Osteocyte (in vitro differentiated cells): ENCODE measurements at regions not wholly inside any gene's neighbourhood (a gene's known extent, or its start where the extent isn't known, plus 50 kb on each side); places are given as distances from the start of the nearest gene placed in this dataset.

Source experiments
- DNase-seq: peaks from one replicate; pipeline ENCODE4 v3.0.0; 2021; ENCODE audit warnings: mixed read lengths; ENCODE audit not compliant: unreplicated experiment; ENCODE audit errors: extremely low spot score
- H3K27ac Mint-ChIP-seq: one replicate; pipeline ENCODE4 v1.8.0; 2021; ENCODE audit warnings: mild to moderate bottlenecking, mixed read lengths; ENCODE audit not compliant: unreplicated experiment
- H3K27me3 Mint-ChIP-seq: one replicate; pipeline ENCODE4 v1.8.0; 2021; ENCODE audit warnings: mixed read lengths; ENCODE audit not compliant: unreplicated experiment
- H3K36me3 Mint-ChIP-seq: one replicate; pipeline ENCODE4 v1.8.0; 2021; ENCODE audit warnings: mixed read lengths; ENCODE audit not compliant: unreplicated experiment
- H3K4me1 Mint-ChIP-seq: one replicate; pipeline ENCODE4 v1.8.0; 2021; ENCODE audit warnings: mixed read lengths; ENCODE audit not compliant: unreplicated experiment
- H3K4me3 Mint-ChIP-seq: one replicate; pipeline ENCODE4 v1.8.0; 2021; ENCODE audit warnings: mild to moderate bottlenecking, moderate library complexity, mixed read lengths; ENCODE audit not compliant: unreplicated experiment
- H3K9me3 Mint-ChIP-seq: one replicate; pipeline ENCODE4 v1.8.0; 2021; ENCODE audit warnings: mixed read lengths; ENCODE audit not compliant: unreplicated experiment
- CTCF ChIP-seq: fragments of 200-600 bp; sonication (generic); IDR thresholded peaks from 2 replicates; pipeline ENCODE4 v1.5.0; 2021; ENCODE audit warnings: antibody characterized with exemption, mild to moderate bottlenecking, moderate library complexity

- H3K27ac Mint-ChIP-seq, result no peak overlapping the region
- DNase-seq, result no peak
Observed at GRCh38 chr11:23856654-23857053, 640.2 kb upstream of the LUZP2 start.

GRCh38 chr11:23859087-23859486, 637.8 kb upstream of the LUZP2 start:
- DNase-seq, result no peak
- H3K27me3 Mint-ChIP-seq, result no peaks in the 10 kb centered on the region
- peaks cover 11% of the 10 kb centered on the region for H3K9me3 Mint-ChIP-seq
- H3K27ac Mint-ChIP-seq, result no peak overlapping the region
- no peak overlapping the region for H3K4me3 Mint-ChIP-seq
- H3K36me3 Mint-ChIP-seq, result no peaks in the 10 kb centered on the region
- no peak for TF ChIP-seq CTCF
- no peaks in the 10 kb centered on the region for H3K4me1 Mint-ChIP-seq

More at GRCh38 chr11:23856654-23857053, 640.2 kb upstream of the LUZP2 start:
- H3K4me1 Mint-ChIP-seq, result no peaks in the 10 kb centered on the region
- no peaks in the 10 kb centered on the region for H3K36me3 Mint-ChIP-seq
- peaks cover 11% of the 10 kb centered on the region for H3K9me3 Mint-ChIP-seq
- H3K27me3 Mint-ChIP-seq, result no peaks in the 10 kb centered on the region
- no peak for TF ChIP-seq CTCF
- no peak overlapping the region for H3K4me3 Mint-ChIP-seq

- Mint-ChIP-seq H3K9me3 (peaks cover 11% of the 10 kb centered on the region), H3K36me3 (no peaks in the 10 kb centered on the region), H3K27me3 (no peaks in the 10 kb centered on the region), H3K27ac (no peak overlapping the region), H3K4me3 (no peak overlapping the region), H3K4me1 (no peaks in the 10 kb centered on the region)
- no peak for TF ChIP-seq CTCF
- no peak for DNase-seq
Observed at GRCh38 chr11:23861615-23862014, 635.2 kb upstream of the LUZP2 start.

GRCh38 chr11:23865341-23865975, 631.4 kb upstream of the LUZP2 start:
- no peak overlapping the region for H3K27ac Mint-ChIP-seq
- no peaks in the 10 kb centered on the region for H3K4me1 Mint-ChIP-seq
- TF ChIP-seq CTCF, result no peak
- no peak for DNase-seq
- no peaks in the 10 kb centered on the region for H3K36me3 Mint-ChIP-seq
- H3K27me3 Mint-ChIP-seq, result no peaks in the 10 kb centered on the region
- no peaks in the 10 kb centered on the region for H3K9me3 Mint-ChIP-seq
- no peak overlapping the region for H3K4me3 Mint-ChIP-seq

- no peaks in the 10 kb centered on the region for H3K36me3 Mint-ChIP-seq
- TF ChIP-seq CTCF, result no peak
- no peaks in the 10 kb centered on the region for H3K9me3 Mint-ChIP-seq
- H3K4me1 Mint-ChIP-seq, result no peaks in the 10 kb centered on the region
- no peaks in the 10 kb centered on the region for H3K27me3 Mint-ChIP-seq
- H3K4me3 Mint-ChIP-seq, result no peak overlapping the region
- DNase-seq, result no peak
- no peak overlapping the region for H3K27ac Mint-ChIP-seq
Observed at GRCh38 chr11:23866641-23867040, 630.2 kb upstream of the LUZP2 start.
